ENCODE measurements at regions not wholly inside any gene's neighbourhood (a gene's known extent, or its start where the extent isn't known, plus 50 kb on each side); places are given as distances from the start of the nearest gene placed in this dataset.
A peak's percentile ranks its signal among the peaks of the same experiment; 100 is the strongest.

DNA sequence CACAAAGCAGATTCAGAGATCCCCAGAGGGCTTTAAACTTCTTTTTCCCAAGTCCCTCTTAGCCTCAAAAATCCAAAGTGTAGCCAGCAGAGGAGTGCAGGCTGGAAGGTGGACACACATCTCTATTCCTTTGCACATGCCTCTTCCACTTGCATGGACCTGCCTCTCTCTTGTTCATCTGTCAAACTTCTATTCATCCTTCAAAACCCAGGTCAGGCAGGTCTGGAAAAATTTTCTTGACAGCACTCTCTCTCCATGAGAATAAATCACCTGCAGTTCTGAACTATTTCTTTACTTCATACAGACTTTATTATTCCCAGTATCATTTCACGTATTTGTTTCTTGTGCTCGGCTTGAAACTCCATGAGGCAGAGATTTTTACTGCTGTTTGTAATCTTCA, 127.5 kb downstream of the SS18 start:
- no peak for DNase-seq (ENCODE audit: extremely low spot score)
- ChIA-PET POLR2A (no interaction called here), CTCF (no interaction called here)
- TF ChIP-seq CTCF (IDR thresholded peaks at IDR 0.05; ENCODE audit: control extremely low read depth, extremely low read depth, low read depth, missing control alignments), result no peak

DNA sequence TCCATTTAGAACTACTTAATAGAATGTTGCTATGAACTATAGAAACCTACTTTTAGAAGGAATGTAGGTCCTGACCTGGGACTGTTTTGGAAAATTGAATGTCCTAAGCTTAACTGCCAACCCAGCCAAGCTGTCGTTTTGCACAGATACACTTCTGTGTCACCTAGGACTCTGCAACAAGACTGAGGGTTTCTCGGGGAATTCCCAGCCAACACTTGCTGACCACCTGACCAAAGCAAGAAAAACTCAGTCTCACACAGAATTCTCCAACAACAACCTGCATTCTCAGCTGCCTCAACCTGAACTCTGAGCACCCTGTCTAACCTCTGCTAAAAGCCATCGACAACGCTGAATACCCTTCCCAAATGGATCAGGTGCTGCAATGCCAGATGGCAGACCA, 128.2 kb downstream of the SS18 start:
- ChIA-PET CTCF (no interaction called here), POLR2A (no interaction called here)
- DNase-seq (ENCODE audit: extremely low spot score), result peak; percentile 20
- TF ChIP-seq CTCF (IDR thresholded peaks at IDR 0.05; ENCODE audit: control extremely low read depth, extremely low read depth, low read depth, missing control alignments), result no peak

- no peak for TF ChIP-seq CTCF (IDR thresholded peaks at IDR 0.05; ENCODE audit: control extremely low read depth, extremely low read depth, low read depth, missing control alignments)
- CTCF ChIA-PET, result no interaction called here
- POLR2A ChIA-PET, result no interaction called here
- DNase-seq (ENCODE audit: extremely low spot score), result no peak
Measured at GRCh38 chr18:25957017-25957416, 133.4 kb downstream of the SS18 start.

DNA sequence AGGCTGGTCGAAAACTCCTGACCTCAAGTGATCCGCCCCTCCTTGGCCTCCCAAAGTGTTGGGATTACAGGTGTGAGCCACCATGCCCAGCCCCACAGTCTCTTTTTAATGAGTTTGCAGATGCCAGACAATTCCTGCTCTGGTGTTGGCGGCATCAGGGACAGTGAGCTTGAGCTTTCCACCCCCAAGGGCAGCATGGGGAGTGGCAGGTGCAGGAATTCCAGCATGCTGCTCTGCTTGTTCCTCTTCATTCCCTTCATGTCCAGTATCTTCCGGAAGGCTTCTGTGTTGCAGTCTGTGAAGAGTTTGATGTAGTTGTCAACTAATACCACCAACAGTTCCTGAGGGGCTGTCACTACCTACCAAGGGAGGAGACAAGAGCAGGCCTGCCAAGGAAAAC, 137.3 kb downstream of the SS18 start:
- no peak for TF ChIP-seq CTCF (IDR thresholded peaks at IDR 0.05; ENCODE audit: control extremely low read depth, extremely low read depth, low read depth, missing control alignments)
- ChIA-PET CTCF (interaction anchor here (1.7 kb wide), 1 partner anchor 11 kb away, joined by 6 read pairs; no protein-coding TSS in a partner anchor), POLR2A (no interaction called here)

GRCh38 chr18:25950321-25950720, 140.1 kb downstream of the SS18 start:
- no peak for TF ChIP-seq CTCF (IDR thresholded peaks at IDR 0.05; ENCODE audit: control extremely low read depth, extremely low read depth, low read depth, missing control alignments)
- ChIA-PET POLR2A (no interaction called here), CTCF (interaction anchor here (1.9 kb wide), 1 partner anchor 29 kb away, joined by 5 read pairs; no protein-coding TSS in a partner anchor)
- no peak for DNase-seq (ENCODE audit: extremely low spot score)

More for the DNA sequence above, 137.3 kb downstream of the SS18 start:
- no peak for DNase-seq (ENCODE audit: extremely low spot score)

GRCh38 chr18:25946540-25946939, 143.9 kb downstream of the SS18 start:
- TF ChIP-seq CTCF (IDR thresholded peaks at IDR 0.05; ENCODE audit: control extremely low read depth, extremely low read depth, low read depth, missing control alignments), result no peak
- CTCF ChIA-PET, result no interaction called here
- POLR2A ChIA-PET, result no interaction called here
- no peak for DNase-seq (ENCODE audit: extremely low spot score)

DNA sequence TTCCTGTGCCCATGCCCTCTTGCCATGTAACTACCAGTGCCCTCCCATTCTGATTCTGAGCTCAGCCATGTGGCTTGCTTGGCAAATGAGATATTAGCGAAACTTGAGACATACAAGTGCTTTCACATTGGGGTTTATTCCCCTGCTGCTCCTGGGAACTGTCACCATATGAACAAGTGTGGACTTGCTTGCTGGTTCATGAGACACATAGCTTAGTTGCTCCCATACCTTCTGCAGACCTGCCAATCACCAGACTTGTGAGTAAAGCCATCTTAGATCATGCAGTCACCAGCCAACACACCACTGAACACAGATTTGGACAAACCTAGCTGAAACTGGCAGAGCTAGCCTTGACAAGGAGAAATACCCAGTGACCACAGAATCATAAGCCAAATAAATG, 155.1 kb downstream of the SS18 start:
- TF ChIP-seq CTCF (IDR thresholded peaks at IDR 0.05; ENCODE audit: control extremely low read depth, extremely low read depth, low read depth, missing control alignments), result no peak
- POLR2A ChIA-PET, result no interaction called here
- no peak for DNase-seq (ENCODE audit: extremely low spot score)
- CTCF ChIA-PET, result interaction anchor here (0.8 kb wide), 1 partner anchor 9 kb away, joined by 3 read pairs; no protein-coding TSS in a partner anchor

Measured in GM10248 (cell line).